GM10266 (cell line): ENCODE measurements at regions not wholly inside any gene's neighbourhood (a gene's known extent, or its start where the extent isn't known, plus 50 kb on each side); places are given as distances from the start of the nearest gene placed in this dataset.

Experiments used
- DNase-seq: peaks from one replicate; pipeline ENCODE4 v3.0.0; 2012; ENCODE audit errors: extremely low spot score
- CTCF ChIP-seq: IDR thresholded peaks from 2 replicates; pipeline ENCODE4 v1.5.1; 2012; ENCODE audit warnings: mild to moderate bottlenecking, low read depth; ENCODE audit not compliant: control insufficient read depth, insufficient read depth; ENCODE audit errors: missing control alignments

GRCh38 chr4:98210281-98210680, 50.9 kb upstream of the RAP1GDS1 start:
- no peak for DNase-seq
- no peak for TF ChIP-seq CTCF

- DNase-seq, result no peak
- TF ChIP-seq CTCF, result no peak
Observed at GRCh38 chr4:98209111-98209510, 52.1 kb upstream of the RAP1GDS1 start.

GRCh38 chr4:98204236-98204553, 57.0 kb upstream of the RAP1GDS1 start:
- DNase-seq, result peak; percentile 11
- no peak for TF ChIP-seq CTCF

- TF ChIP-seq CTCF, result no peak
- peak; percentile 55 for DNase-seq
Observed at GRCh38 chr4:98203332-98204235, 57.6 kb upstream of the RAP1GDS1 start.

GRCh38 chr4:98202907-98203306, 58.3 kb upstream of the RAP1GDS1 start:
- no peak for TF ChIP-seq CTCF
- DNase-seq, result no peak

- no peak for TF ChIP-seq CTCF
- DNase-seq, result no peak
Observed at GRCh38 chr4:98199247-98199646, 56.0 kb upstream of the STPG2 start.

- DNase-seq, result no peak
- no peak for TF ChIP-seq CTCF
Observed at GRCh38 chr4:98195005-98195404, 51.7 kb upstream of the STPG2 start.
